ENCODE measurements at regions not wholly inside any gene's neighbourhood (a gene's known extent, or its start where the extent isn't known, plus 50 kb on each side); places are given as distances from the start of the nearest gene placed in this dataset.

DNA sequence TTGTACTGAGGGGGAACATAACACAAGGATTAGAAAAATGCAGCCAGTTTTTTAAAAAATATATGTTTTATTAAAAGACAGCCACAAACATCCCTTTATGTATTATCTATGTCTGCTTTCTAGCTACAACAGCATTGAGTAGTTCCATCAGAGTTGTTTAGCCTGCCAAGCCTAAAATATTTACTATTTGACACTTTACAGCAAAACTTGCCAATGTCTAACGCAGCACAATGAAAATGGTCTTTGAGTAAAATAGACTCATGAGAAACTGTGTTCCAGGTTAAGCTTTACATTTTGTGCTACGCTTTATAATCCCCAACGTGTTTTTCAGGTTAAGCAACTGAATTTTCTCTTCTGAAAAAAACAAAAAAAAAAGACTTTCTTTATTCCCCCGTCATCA lies 2211.5 kb upstream of the RAG2 start:
- Histone ChIP-seq H3K27ac (no peak overlapping the region), H3K9me3 (no peaks in the 10 kb centered on the region), H3K4me3 (no peak overlapping the region), H3K36me3 (no peaks in the 10 kb centered on the region), H3K27me3 (no peaks in the 10 kb centered on the region), H3K4me1 (ENCODE audit: insufficient read depth) (no peaks in the 10 kb centered on the region)
- intact Hi-C loops (cut with DNase I) = no loop called here
- DNase-seq = no peak
- WGBS, 3 donors = 60 to 68% (median 63%) methylated on average over 4 of the region's 4 CpGs
- TF ChIP-seq POLR2A (IDR thresholded peaks at IDR 0.05) (no peak), EP300 (IDR thresholded peaks at IDR 0.05) (no peak), CTCF (IDR thresholded peaks at IDR 0.05) (no peak)

- no peaks in the 10 kb centered on the region for H3K27me3 ChIP-seq
- no peak for TF ChIP-seq EP300 (IDR thresholded peaks at IDR 0.05)
- TF ChIP-seq CTCF (IDR thresholded peaks at IDR 0.05) = no peak
- no peak for TF ChIP-seq POLR2A (IDR thresholded peaks at IDR 0.05)
- H3K4me3 ChIP-seq = no peak overlapping the region
- H3K4me1 ChIP-seq (ENCODE audit: insufficient read depth) = no peaks in the 10 kb centered on the region
- intact Hi-C loops (cut with DNase I) = no loop called here
- 71 to 86% (median 83%) methylated on average over 1 of the region's 1 CpG for WGBS, 3 donors
- H3K36me3 ChIP-seq = no peaks in the 10 kb centered on the region
- no peak overlapping the region for H3K27ac ChIP-seq
- no peak for DNase-seq
- no peaks in the 10 kb centered on the region for H3K9me3 ChIP-seq
Measured at GRCh38 chr11:38796281-38796680, 2198.2 kb upstream of the RAG2 start.

DNA sequence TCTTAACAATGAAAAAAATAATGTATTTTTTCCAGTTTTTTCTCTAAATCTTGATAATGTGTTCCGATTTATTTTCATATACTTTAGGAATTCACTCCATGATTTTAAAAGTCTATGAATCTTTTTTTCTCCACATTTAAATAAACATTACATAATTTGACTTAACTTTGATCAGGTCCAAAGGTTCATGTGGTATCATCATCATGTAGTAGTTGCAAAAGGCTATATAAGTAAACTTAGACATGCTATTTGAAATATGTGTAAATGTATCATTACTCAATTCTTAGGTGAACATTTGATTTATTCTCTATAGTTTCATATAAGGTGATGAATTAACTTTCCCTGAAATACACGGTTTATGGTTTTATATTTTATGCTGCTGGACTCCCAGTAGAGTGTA lies 2197.0 kb upstream of the RAG2 start:
- no peaks in the 10 kb centered on the region for H3K9me3 ChIP-seq
- no peak overlapping the region for H3K4me3 ChIP-seq
- H3K4me1 ChIP-seq (ENCODE audit: insufficient read depth) = no peaks in the 10 kb centered on the region
- no peak for DNase-seq
- no peaks in the 10 kb centered on the region for H3K27me3 ChIP-seq
- no peak overlapping the region for H3K27ac ChIP-seq
- no peaks in the 10 kb centered on the region for H3K36me3 ChIP-seq
- no peak for TF ChIP-seq CTCF (IDR thresholded peaks at IDR 0.05)
- no peak for TF ChIP-seq POLR2A (IDR thresholded peaks at IDR 0.05)
- no peak for TF ChIP-seq EP300 (IDR thresholded peaks at IDR 0.05)
- WGBS, 3 donors = 82 to 88% (median 86%) methylated on average over 2 of the region's 2 CpGs
- intact Hi-C loops (cut with DNase I) = no loop called here

GRCh38 chr11:38791346-38791961 lies 2193.4 kb upstream of the RAG2 start:
- WGBS, 3 donors = 34 to 35% (median 35%) methylated on average over 4 of the region's 4 CpGs
- Histone ChIP-seq H3K27ac (no peak overlapping the region), H3K27me3 (no peaks in the 10 kb centered on the region), H3K36me3 (no peaks in the 10 kb centered on the region), H3K9me3 (no peaks in the 10 kb centered on the region), H3K4me1 (ENCODE audit: insufficient read depth) (no peaks in the 10 kb centered on the region), H3K4me3 (no peak overlapping the region)
- DNase-seq = peak in 1 of 5 donors; percentile 22
- intact Hi-C loops (cut with DNase I) = no loop called here
- TF ChIP-seq EP300 (IDR thresholded peaks at IDR 0.05) (no peak), CTCF (IDR thresholded peaks at IDR 0.05) (peak in 2 of 3 donors; percentile 48 to 64), POLR2A (IDR thresholded peaks at IDR 0.05) (no peak)

Measured in ovary (tissue), 7 donors.